ENCODE measurements at regions not wholly inside any gene's neighbourhood (a gene's known extent, or its start where the extent isn't known, plus 50 kb on each side); places are given as distances from the start of the nearest gene placed in this dataset.

- H3K4me3 ChIP-seq (ENCODE audit: low read depth in 1 of 3, low read length in 3 of 3): no peak overlapping the region
- 71 to 90% (median 87%) methylated on average over 4 of the region's 4 CpGs for WGBS, 3 donors
- FAIRE-seq (no peak), DNase-seq (no peak)
- no peaks in the 10 kb centered on the region for H3K4me1 ChIP-seq (ENCODE audit: control insufficient read depth in 3 of 3, insufficient read depth in 2 of 3, low read depth in 1 of 3, low read length in 2 of 3)
- H3K9me3 ChIP-seq (ENCODE audit: control insufficient read depth in 2 of 2, insufficient read depth in 1 of 2, low read depth in 1 of 2, low read length in 1 of 2): peaks cover 0 to 6% of the 10 kb centered on the region in 2 donors
- no peaks in the 10 kb centered on the region for H3K36me3 ChIP-seq (ENCODE audit: control insufficient read depth in 3 of 3, insufficient read depth in 2 of 3, low read depth in 1 of 3, low read length in 3 of 3)
- no peak overlapping the region for H3K27ac ChIP-seq (ENCODE audit: low read depth in 1 of 3, low read length in 2 of 3)
- no peaks in the 10 kb centered on the region for H3K27me3 ChIP-seq (ENCODE audit: control insufficient read depth in 3 of 3, insufficient read depth in 3 of 3, low read length in 3 of 3)
These were observed 269.0 kb downstream of the ZNF621 start for GRCh38 chr3:40793730-40794129.

DNA sequence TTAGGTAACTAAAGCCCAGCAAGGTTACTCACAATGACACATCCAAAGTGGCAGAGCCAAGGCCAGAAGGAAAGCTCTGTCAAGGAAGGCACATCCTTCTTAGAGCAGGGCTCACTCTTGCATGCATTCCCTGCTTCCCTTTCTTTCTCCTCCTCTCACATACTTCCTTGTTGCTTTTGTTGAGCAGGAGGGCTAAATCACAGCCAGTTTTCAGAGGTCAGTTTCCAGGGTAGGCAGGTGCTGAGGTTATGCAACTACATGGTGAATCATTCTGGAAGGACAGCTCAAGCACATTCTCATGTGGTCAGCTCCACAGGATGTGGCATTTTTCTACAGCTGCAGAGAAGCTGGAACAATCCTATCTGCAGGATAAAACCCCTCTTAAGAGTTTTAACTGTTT lies 275.6 kb downstream of the ZNF621 start:
- FAIRE-seq (no peak), DNase-seq (peak; percentile 6 to 65)
- peak overlapping the region in 1 of 3 donors; percentile 1 for H3K27ac ChIP-seq (ENCODE audit: low read depth in 1 of 3, low read length in 2 of 3)

GRCh38 chr3:40801284-40801741 lies 276.6 kb downstream of the ZNF621 start:
- H3K9me3 ChIP-seq (ENCODE audit: control insufficient read depth in 2 of 2, insufficient read depth in 1 of 2, low read depth in 1 of 2, low read length in 1 of 2): no peaks in the 10 kb centered on the region
- no peaks in the 10 kb centered on the region for H3K4me1 ChIP-seq (ENCODE audit: control insufficient read depth in 3 of 3, insufficient read depth in 2 of 3, low read depth in 1 of 3, low read length in 2 of 3)
- 81 to 88% (median 83%) methylated on average over 4 of the region's 4 CpGs for WGBS, 3 donors
- DNase-seq: no peak
- no peak overlapping the region for H3K27ac ChIP-seq (ENCODE audit: low read depth in 1 of 3, low read length in 2 of 3)
- no peaks in the 10 kb centered on the region for H3K27me3 ChIP-seq (ENCODE audit: control insufficient read depth in 3 of 3, insufficient read depth in 3 of 3, low read length in 3 of 3)
- no peaks in the 10 kb centered on the region for H3K36me3 ChIP-seq (ENCODE audit: control insufficient read depth in 3 of 3, insufficient read depth in 2 of 3, low read depth in 1 of 3, low read length in 3 of 3)
- no peak for FAIRE-seq
- no peak overlapping the region for H3K4me3 ChIP-seq (ENCODE audit: low read depth in 1 of 3, low read length in 3 of 3)

More for the DNA sequence above, 275.6 kb downstream of the ZNF621 start:
- Histone ChIP-seq H3K9me3 (ENCODE audit: control insufficient read depth in 2 of 2, insufficient read depth in 1 of 2, low read depth in 1 of 2, low read length in 1 of 2) (no peaks in the 10 kb centered on the region), H3K36me3 (ENCODE audit: control insufficient read depth in 3 of 3, insufficient read depth in 2 of 3, low read depth in 1 of 3, low read length in 3 of 3) (no peaks in the 10 kb centered on the region), H3K27me3 (ENCODE audit: control insufficient read depth in 3 of 3, insufficient read depth in 3 of 3, low read length in 3 of 3) (no peaks in the 10 kb centered on the region), H3K4me3 (ENCODE audit: low read depth in 1 of 3, low read length in 3 of 3) (no peak overlapping the region), H3K4me1 (ENCODE audit: control insufficient read depth in 3 of 3, insufficient read depth in 2 of 3, low read depth in 1 of 3, low read length in 2 of 3) (no peaks in the 10 kb centered on the region)

GRCh38 chr3:40803311-40803710 lies 278.6 kb downstream of the ZNF621 start:
- WGBS, 3 donors: 83 to 87% (median 86%) methylated on average over 2 of the region's 2 CpGs
- DNase-seq (no peak), FAIRE-seq (no peak)
- no peaks in the 10 kb centered on the region for H3K36me3 ChIP-seq (ENCODE audit: control insufficient read depth in 3 of 3, insufficient read depth in 2 of 3, low read depth in 1 of 3, low read length in 3 of 3)
- H3K9me3 ChIP-seq (ENCODE audit: control insufficient read depth in 2 of 2, insufficient read depth in 1 of 2, low read depth in 1 of 2, low read length in 1 of 2): no peaks in the 10 kb centered on the region
- H3K27ac ChIP-seq (ENCODE audit: low read depth in 1 of 3, low read length in 2 of 3): no peak overlapping the region
- H3K4me3 ChIP-seq (ENCODE audit: low read depth in 1 of 3, low read length in 3 of 3): no peak overlapping the region
- H3K27me3 ChIP-seq (ENCODE audit: control insufficient read depth in 3 of 3, insufficient read depth in 3 of 3, low read length in 3 of 3): no peaks in the 10 kb centered on the region
- no peaks in the 10 kb centered on the region for H3K4me1 ChIP-seq (ENCODE audit: control insufficient read depth in 3 of 3, insufficient read depth in 2 of 3, low read depth in 1 of 3, low read length in 2 of 3)

DNA sequence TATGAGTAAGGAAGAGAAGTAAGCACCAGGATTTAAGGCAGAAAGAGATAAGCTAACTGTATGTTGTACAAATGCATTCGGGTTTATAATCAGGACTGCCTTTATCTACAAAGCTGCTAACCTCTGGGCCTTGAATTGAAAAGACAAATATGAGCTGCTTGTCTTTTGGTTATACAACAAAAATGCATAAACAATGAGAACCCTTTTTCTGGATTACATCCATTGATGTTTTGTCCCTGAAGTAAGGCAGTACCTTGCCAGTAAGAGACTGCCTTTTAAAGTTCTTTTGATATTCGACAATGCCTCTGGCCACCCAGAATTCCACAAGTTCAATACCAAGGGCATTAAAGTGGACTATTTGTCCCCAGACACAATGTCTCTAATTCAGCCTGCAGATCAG lies 280.7 kb downstream of the ZNF621 start:
- 69 to 74% (median 73%) methylated on average over 2 of the region's 2 CpGs for WGBS, 3 donors
- no peak for FAIRE-seq

GRCh38 chr3:40810813-40811212 lies 286.1 kb downstream of the ZNF621 start:
- H3K27ac ChIP-seq (ENCODE audit: low read depth in 1 of 3, low read length in 2 of 3): no peak overlapping the region
- H3K9me3 ChIP-seq (ENCODE audit: control insufficient read depth in 2 of 2, insufficient read depth in 1 of 2, low read depth in 1 of 2, low read length in 1 of 2): no peaks in the 10 kb centered on the region
- no peaks in the 10 kb centered on the region for H3K36me3 ChIP-seq (ENCODE audit: control insufficient read depth in 3 of 3, insufficient read depth in 2 of 3, low read depth in 1 of 3, low read length in 3 of 3)
- no peaks in the 10 kb centered on the region for H3K27me3 ChIP-seq (ENCODE audit: control insufficient read depth in 3 of 3, insufficient read depth in 3 of 3, low read length in 3 of 3)
- H3K4me3 ChIP-seq (ENCODE audit: low read depth in 1 of 3, low read length in 3 of 3): no peak overlapping the region
- DNase-seq (no peak), FAIRE-seq (no peak)
- no peaks in the 10 kb centered on the region for H3K4me1 ChIP-seq (ENCODE audit: control insufficient read depth in 3 of 3, insufficient read depth in 2 of 3, low read depth in 1 of 3, low read length in 2 of 3)

More for the DNA sequence above, 280.7 kb downstream of the ZNF621 start:
- Histone ChIP-seq H3K4me1 (ENCODE audit: control insufficient read depth in 3 of 3, insufficient read depth in 2 of 3, low read depth in 1 of 3, low read length in 2 of 3) (no peaks in the 10 kb centered on the region), H3K27ac (ENCODE audit: low read depth in 1 of 3, low read length in 2 of 3) (no peak overlapping the region), H3K36me3 (ENCODE audit: control insufficient read depth in 3 of 3, insufficient read depth in 2 of 3, low read depth in 1 of 3, low read length in 3 of 3) (no peaks in the 10 kb centered on the region), H3K9me3 (ENCODE audit: control insufficient read depth in 2 of 2, insufficient read depth in 1 of 2, low read depth in 1 of 2, low read length in 1 of 2) (no peaks in the 10 kb centered on the region), H3K27me3 (ENCODE audit: control insufficient read depth in 3 of 3, insufficient read depth in 3 of 3, low read length in 3 of 3) (no peaks in the 10 kb centered on the region), H3K4me3 (ENCODE audit: low read depth in 1 of 3, low read length in 3 of 3) (no peak overlapping the region)
- no peak for DNase-seq

- Histone ChIP-seq H3K27me3 (ENCODE audit: control insufficient read depth in 3 of 3, insufficient read depth in 3 of 3, low read length in 3 of 3) (no peaks in the 10 kb centered on the region), H3K4me1 (ENCODE audit: control insufficient read depth in 3 of 3, insufficient read depth in 2 of 3, low read depth in 1 of 3, low read length in 2 of 3) (no peaks in the 10 kb centered on the region), H3K27ac (ENCODE audit: low read depth in 1 of 3, low read length in 2 of 3) (no peak overlapping the region), H3K9me3 (ENCODE audit: control insufficient read depth in 2 of 2, insufficient read depth in 1 of 2, low read depth in 1 of 2, low read length in 1 of 2) (no peaks in the 10 kb centered on the region), H3K4me3 (ENCODE audit: low read depth in 1 of 3, low read length in 3 of 3) (no peak overlapping the region), H3K36me3 (ENCODE audit: control insufficient read depth in 3 of 3, insufficient read depth in 2 of 3, low read depth in 1 of 3, low read length in 3 of 3) (no peaks in the 10 kb centered on the region)
- no peak for FAIRE-seq
- DNase-seq: no peak
These were observed 292.3 kb downstream of the ZNF621 start for GRCh38 chr3:40817017-40817416.

DNA sequence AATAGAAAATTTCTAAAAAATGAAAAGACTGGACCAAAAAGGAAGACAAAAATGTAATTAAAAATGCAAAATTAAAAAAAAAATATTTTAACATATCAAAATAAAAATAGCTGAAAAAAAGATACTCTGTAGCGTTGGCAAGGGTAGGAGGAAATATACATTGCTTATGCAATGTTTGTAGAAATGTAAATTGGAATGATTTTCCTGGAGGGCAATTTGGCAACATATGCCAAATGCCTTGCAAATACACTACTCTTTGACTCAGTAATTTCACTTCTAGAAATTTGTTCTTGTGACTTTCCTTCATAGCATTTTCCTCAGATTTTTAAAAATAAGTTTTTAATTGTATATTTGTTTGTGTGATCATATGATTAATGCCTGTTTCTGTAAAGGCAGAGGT lies 296.6 kb downstream of the ZNF621 start:
- H3K9me3 ChIP-seq (ENCODE audit: control insufficient read depth in 2 of 2, insufficient read depth in 1 of 2, low read depth in 1 of 2, low read length in 1 of 2): no peaks in the 10 kb centered on the region
- H3K4me3 ChIP-seq (ENCODE audit: low read depth in 1 of 3, low read length in 3 of 3): no peak overlapping the region
- 87 to 89% (median 89%) methylated on average over 1 of the region's 1 CpG for WGBS, 3 donors
- DNase-seq (no peak), FAIRE-seq (no peak)
- no peak overlapping the region for H3K27ac ChIP-seq (ENCODE audit: low read depth in 1 of 3, low read length in 2 of 3)
- no peaks in the 10 kb centered on the region for H3K4me1 ChIP-seq (ENCODE audit: control insufficient read depth in 3 of 3, insufficient read depth in 2 of 3, low read depth in 1 of 3, low read length in 2 of 3)
- H3K27me3 ChIP-seq (ENCODE audit: control insufficient read depth in 3 of 3, insufficient read depth in 3 of 3, low read length in 3 of 3): no peaks in the 10 kb centered on the region
- H3K36me3 ChIP-seq (ENCODE audit: control insufficient read depth in 3 of 3, insufficient read depth in 2 of 3, low read depth in 1 of 3, low read length in 3 of 3): no peaks in the 10 kb centered on the region

DNA sequence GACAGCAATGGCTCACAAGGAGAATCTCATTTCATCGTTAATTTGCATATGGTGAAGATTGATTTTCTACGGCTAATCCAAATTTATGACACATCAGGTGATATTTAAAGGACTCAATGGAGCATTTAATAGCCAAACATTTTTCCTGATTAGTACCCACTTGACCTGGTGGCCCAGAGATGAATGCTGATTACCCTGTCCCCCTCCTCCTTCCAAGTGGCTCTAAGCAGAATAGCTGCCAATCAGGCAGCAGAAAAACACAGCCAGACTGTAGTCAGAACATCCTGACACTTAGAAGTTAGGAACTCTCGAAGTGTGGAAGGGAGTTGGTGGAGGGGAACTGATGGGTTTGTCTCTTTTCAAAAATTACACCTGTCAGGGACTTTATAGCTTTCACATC lies 302.5 kb downstream of the ZNF621 start:
- no peak for FAIRE-seq
- no peak for DNase-seq
- H3K4me3 ChIP-seq (ENCODE audit: low read depth in 1 of 3, low read length in 3 of 3): no peak overlapping the region
- no peak overlapping the region for H3K27ac ChIP-seq (ENCODE audit: low read depth in 1 of 3, low read length in 2 of 3)
- no peaks in the 10 kb centered on the region for H3K9me3 ChIP-seq (ENCODE audit: control insufficient read depth in 2 of 2, insufficient read depth in 1 of 2, low read depth in 1 of 2, low read length in 1 of 2)
- H3K36me3 ChIP-seq (ENCODE audit: control insufficient read depth in 3 of 3, insufficient read depth in 2 of 3, low read depth in 1 of 3, low read length in 3 of 3): no peaks in the 10 kb centered on the region
- H3K27me3 ChIP-seq (ENCODE audit: control insufficient read depth in 3 of 3, insufficient read depth in 3 of 3, low read length in 3 of 3): no peaks in the 10 kb centered on the region
- H3K4me1 ChIP-seq (ENCODE audit: control insufficient read depth in 3 of 3, insufficient read depth in 2 of 3, low read depth in 1 of 3, low read length in 2 of 3): no peaks in the 10 kb centered on the region
- 83 to 86% (median 85%) methylated on average over 3 of the region's 3 CpGs for WGBS, 3 donors
